ENCODE measurements at regions not wholly inside any gene's neighbourhood (a gene's known extent, or its start where the extent isn't known, plus 50 kb on each side); places are given as distances from the start of the nearest gene placed in this dataset.

DNA sequence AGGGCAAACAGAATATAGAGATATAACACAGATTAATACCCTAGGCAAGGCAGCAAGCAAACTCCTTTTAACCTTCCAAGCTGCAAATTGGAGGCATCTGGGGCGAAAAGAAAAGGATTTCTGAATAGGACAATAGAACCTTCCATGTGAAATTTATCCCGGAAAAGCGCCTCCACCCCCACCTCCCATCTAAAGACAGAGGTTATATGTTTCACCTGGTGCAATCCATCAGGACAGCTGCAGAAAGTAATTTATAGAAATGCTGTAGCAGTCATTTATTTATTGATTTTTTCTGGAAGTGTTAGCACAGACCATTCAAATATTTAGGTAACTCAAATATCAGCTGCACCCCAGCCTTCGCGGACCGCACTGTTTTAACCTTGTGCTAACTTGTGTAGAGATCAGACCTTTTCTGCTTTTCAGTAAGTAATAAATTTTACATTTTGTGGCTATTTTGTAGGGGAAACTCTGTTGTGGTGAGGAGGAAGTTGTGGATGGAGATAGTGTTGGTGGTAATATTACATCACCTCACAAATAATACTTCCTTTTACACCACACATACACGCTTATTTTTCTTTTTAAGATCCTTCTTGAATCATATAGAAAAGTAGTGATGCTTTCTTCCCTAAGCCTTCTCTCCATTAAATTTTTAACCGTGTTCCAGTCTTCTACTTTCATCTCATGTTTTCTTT is 919.3 kb upstream of the CDH2 start:
- Histone ChIP-seq H3K36me3 (no peaks in the 10 kb centered on the region), H3K4me1 (no peaks in the 10 kb centered on the region), H3K27me3 (no peaks in the 10 kb centered on the region), H3K27ac (no peak overlapping the region), H3K9me3 (no peaks in the 10 kb centered on the region), H3K4me3 (no peak overlapping the region)
- intact Hi-C loops (cut with DNase I; ENCODE audit: low total_unique reads), result no loop called here
- no peak for DNase-seq
- TF ChIP-seq, protein P1, sequence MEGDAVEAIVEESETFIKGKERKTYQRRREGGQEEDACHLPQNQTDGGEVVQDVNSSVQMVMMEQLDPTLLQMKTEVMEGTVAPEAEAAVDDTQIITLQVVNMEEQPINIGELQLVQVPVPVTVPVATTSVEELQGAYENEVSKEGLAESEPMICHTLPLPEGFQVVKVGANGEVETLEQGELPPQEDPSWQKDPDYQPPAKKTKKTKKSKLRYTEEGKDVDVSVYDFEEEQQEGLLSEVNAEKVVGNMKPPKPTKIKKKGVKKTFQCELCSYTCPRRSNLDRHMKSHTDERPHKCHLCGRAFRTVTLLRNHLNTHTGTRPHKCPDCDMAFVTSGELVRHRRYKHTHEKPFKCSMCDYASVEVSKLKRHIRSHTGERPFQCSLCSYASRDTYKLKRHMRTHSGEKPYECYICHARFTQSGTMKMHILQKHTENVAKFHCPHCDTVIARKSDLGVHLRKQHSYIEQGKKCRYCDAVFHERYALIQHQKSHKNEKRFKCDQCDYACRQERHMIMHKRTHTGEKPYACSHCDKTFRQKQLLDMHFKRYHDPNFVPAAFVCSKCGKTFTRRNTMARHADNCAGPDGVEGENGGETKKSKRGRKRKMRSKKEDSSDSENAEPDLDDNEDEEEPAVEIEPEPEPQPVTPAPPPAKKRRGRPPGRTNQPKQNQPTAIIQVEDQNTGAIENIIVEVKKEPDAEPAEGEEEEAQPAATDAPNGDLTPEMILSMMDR (IDR thresholded peaks at IDR 0.05), result no peak

DNA sequence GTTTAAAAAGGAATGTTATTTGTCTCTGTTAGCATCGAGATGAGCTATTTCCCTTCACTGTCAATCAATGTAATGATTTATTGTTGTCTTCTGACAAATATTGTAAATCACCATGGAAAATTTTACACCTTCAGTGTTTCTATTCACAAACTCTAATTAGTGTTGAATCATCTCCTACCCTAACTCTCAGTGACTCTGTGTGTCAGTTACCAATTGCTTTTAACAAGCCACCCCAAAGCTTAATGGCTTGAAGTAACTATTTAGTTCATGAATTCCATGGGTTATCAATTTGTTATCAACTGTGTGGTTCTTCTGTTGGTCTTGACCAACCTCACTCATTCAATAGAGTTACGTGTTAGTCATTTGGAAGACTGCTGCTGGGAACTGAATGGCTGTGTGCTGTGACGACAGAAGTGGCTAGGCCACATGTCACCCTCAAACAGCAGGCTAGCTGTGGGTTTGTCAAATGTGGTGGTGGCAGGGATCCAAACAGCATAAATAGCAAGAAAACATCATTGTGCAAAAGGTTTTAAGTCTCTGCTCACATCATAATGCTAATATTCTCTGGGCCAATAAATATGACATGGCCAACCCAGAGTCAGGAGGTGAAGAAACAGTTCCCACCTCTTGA is 910.8 kb upstream of the CDH2 start:
- Histone ChIP-seq H3K9me3 (no peaks in the 10 kb centered on the region), H3K36me3 (no peaks in the 10 kb centered on the region), H3K27me3 (no peaks in the 10 kb centered on the region), H3K27ac (no peak overlapping the region), H3K4me1 (no peaks in the 10 kb centered on the region), H3K4me3 (no peak overlapping the region)
- intact Hi-C loops (cut with DNase I; ENCODE audit: low total_unique reads), result no loop called here
- TF ChIP-seq, protein P1 (IDR thresholded peaks at IDR 0.05), result no peak
- TF ChIP-seq POLR2A (IDR thresholded peaks at IDR 0.05), result no peak
- no peak for DNase-seq

DNA sequence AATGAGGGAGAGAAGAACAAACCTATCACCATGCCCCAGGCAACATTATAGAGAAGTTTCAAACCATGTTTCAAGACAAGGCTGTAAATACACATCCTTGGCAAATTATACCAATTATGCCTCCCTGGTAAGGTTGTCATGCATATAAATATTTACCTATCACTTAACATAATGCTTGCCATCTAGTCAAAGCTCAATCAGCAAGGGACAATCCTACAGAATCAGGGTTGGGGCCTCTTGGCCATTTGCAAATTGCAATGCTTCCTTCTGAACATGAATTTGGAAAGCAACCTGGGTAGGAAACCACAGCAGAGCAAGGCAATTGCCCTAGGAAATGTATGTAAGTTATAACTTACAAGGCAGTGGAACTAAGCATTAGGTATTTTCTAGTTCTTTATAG is 907.2 kb upstream of the CDH2 start:
- no peaks in the 10 kb centered on the region for H3K27me3 ChIP-seq
- intact Hi-C loops (cut with DNase I; ENCODE audit: low total_unique reads), result no loop called here
- no peak overlapping the region for H3K27ac ChIP-seq
- H3K9me3 ChIP-seq, result no peaks in the 10 kb centered on the region
- no peak for DNase-seq
- TF ChIP-seq POLR2A (IDR thresholded peaks at IDR 0.05), result no peak
- TF ChIP-seq, protein P1 (IDR thresholded peaks at IDR 0.05), result no peak
- no peaks in the 10 kb centered on the region for H3K4me1 ChIP-seq
- no peak overlapping the region for H3K4me3 ChIP-seq
- H3K36me3 ChIP-seq, result no peaks in the 10 kb centered on the region

DNA sequence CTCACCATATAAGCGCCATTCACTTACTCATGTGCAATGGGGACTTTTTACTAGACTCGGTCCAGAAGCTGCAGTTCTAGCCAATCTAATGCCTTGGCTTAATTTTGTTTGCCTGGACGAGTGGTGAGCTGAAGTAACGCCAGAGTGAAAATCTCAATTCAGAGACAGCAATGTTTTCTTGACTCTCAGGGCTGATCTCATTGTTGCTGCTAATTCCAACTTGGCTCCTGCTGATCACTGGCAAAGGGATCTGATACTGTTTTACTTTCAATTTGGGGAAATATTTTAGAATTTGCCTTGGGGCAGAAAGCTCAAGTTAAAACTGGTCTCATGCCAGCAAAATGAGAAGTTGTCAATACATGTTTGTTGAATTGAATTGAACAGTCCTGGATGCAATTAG is 906.6 kb upstream of the CDH2 start:
- no peaks in the 10 kb centered on the region for H3K27me3 ChIP-seq
- no peak for TF ChIP-seq POLR2A (IDR thresholded peaks at IDR 0.05)
- TF ChIP-seq, protein P1 (IDR thresholded peaks at IDR 0.05), result no peak
- no peak overlapping the region for H3K27ac ChIP-seq
- H3K9me3 ChIP-seq, result no peaks in the 10 kb centered on the region
- H3K36me3 ChIP-seq, result no peaks in the 10 kb centered on the region
- no peak for DNase-seq
- intact Hi-C loops (cut with DNase I; ENCODE audit: low total_unique reads), result no loop called here
- no peak overlapping the region for H3K4me3 ChIP-seq
- H3K4me1 ChIP-seq, result no peaks in the 10 kb centered on the region

DNA sequence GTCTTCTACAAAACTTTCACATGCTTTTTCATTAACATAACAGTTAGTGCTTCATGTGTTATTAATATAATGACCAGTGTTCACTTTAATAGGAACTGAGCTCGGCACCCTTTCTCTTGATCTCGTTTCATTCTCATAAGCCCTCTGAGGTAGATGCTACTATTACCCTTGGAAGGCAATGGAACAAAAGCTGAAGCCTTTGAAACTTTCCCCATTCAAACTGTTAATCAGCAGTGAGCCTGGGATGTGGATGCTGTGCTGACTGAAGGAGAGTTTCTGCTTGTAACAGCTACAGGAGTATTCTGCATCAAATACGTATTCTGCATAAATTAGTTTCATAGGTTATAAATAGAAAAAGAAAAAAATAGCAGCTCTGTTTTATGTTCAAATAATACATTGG is 904.0 kb upstream of the CDH2 start:
- no peak overlapping the region for H3K27ac ChIP-seq
- TF ChIP-seq, protein P1 (IDR thresholded peaks at IDR 0.05), result no peak
- no peak for TF ChIP-seq POLR2A (IDR thresholded peaks at IDR 0.05)
- no peaks in the 10 kb centered on the region for H3K4me1 ChIP-seq
- H3K36me3 ChIP-seq, result no peaks in the 10 kb centered on the region
- intact Hi-C loops (cut with DNase I; ENCODE audit: low total_unique reads), result no loop called here
- no peaks in the 10 kb centered on the region for H3K9me3 ChIP-seq
- no peaks in the 10 kb centered on the region for H3K27me3 ChIP-seq
- H3K4me3 ChIP-seq, result no peak overlapping the region
- no peak for DNase-seq

Measured in uterus (tissue), 3 donors.